Activated CD4-positive, alpha-beta T cell treated with anti-CD3 and anti-CD28 coated beads for 24 hours (primary cell): ENCODE measurements at regions not wholly inside any gene's neighbourhood (a gene's known extent, or its start where the extent isn't known, plus 50 kb on each side); places are given as distances from the start of the nearest gene placed in this dataset.
"Not testable (repeated sequence)": the region's sequence is repeated elsewhere in the genome, so short reads cannot be mapped to it uniquely, and the experiment has no call there.

Experiments used
- DNase-seq, 2 donors: peaks; one replicate each; pipeline ENCODE4 v3.0.0-alpha.2; 2020; ENCODE audit warnings: low read depth in 2 of 2

DNA sequence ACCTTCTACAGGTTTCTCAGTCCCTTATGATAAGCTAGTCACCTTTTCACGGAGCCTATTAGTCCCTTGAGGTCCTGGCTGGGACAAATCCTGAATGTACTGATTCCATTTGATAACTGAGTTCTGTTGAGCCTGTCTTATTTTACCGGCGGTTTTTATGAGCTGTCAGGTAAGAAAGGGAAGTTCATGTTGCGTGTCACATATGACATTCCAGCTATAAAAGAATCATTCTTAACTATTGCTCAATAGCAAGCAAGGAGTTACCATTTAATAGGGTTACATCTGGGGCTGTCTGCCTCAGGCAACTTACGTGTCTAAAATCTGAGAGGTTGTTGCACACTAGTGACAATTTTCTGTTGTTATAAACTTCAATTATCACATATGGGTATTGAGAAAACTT lies 394.6 kb downstream of the TECRL start:
- DNase-seq: no peak

GRCh38 chr4:64001229-64001898 lies 407.9 kb downstream of the TECRL start:
- DNase-seq: no peak

GRCh38 chr4:64000241-64000640 lies 409.0 kb downstream of the TECRL start:
- DNase-seq: no peak

DNA sequence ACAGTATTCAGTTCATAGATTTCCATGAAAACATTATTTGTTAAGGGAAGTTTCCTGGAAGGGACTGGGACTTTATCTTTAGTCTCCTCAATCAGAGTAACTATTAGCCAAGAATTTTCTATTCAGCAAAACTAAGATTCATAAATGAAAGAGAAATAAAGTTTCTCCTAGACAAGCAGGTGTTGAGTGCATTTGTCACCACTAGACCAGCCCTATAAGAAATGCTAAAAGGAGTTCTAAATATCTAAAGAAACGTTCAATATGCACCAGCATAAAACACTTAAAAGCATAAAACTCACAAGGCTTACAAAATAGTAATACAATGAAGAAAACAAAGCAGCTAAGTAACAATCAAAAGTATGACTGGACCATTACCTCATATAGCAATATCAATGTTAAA lies 423.0 kb downstream of the TECRL start:
- DNase-seq: no peak

- no peak for DNase-seq
These were observed 426.0 kb downstream of the TECRL start for GRCh38 chr4:63983224-63983623.

DNA sequence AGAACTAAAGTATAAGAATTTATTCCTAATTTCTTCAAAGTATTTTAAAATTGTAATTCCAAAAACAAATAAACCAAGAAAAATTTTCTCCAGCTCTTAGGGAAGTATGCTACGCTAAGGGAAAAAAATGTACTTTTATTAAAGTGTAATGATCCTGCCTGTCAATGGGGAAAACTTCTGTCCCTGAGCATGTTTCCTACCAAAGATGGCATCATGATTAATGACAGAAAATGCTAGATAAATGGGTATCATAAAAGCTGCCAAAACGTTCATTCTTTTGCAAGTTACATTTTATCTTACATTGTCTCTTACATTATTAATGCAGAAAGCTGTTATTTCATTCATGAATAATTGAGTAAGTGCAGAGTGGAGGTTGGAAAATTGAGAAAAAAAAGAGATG lies 443.4 kb downstream of the TECRL start:
- DNase-seq: no peak

- not testable (repeated sequence) for DNase-seq
These were observed 466.5 kb downstream of the TECRL start for GRCh38 chr4:63942706-63943286.

- DNase-seq: no peak
These were observed 471.3 kb downstream of the TECRL start for GRCh38 chr4:63937961-63938360.

- no peak for DNase-seq
These were observed 487.1 kb downstream of the TECRL start for GRCh38 chr4:63922146-63922545.

DNA sequence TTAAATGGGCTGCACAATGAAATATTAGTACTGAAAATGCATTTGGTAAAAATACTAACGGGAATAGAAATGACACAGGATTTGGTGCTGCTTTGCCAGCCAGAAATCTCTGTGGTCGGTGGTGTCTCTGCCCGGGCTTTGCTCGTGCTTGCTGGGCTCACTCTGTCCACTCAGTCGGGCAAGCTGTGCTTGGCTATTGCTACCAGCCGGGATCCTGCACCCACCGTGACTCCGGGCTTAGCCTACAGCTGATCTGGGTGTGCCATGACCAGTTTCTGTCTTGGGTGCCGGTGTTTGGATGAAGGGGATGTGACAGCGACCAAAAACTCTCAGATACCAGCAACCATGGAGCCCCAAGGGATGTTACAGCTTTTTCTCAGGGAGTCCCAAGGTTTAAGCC lies 487.7 kb downstream of the TECRL start:
- DNase-seq: no peak

DNA sequence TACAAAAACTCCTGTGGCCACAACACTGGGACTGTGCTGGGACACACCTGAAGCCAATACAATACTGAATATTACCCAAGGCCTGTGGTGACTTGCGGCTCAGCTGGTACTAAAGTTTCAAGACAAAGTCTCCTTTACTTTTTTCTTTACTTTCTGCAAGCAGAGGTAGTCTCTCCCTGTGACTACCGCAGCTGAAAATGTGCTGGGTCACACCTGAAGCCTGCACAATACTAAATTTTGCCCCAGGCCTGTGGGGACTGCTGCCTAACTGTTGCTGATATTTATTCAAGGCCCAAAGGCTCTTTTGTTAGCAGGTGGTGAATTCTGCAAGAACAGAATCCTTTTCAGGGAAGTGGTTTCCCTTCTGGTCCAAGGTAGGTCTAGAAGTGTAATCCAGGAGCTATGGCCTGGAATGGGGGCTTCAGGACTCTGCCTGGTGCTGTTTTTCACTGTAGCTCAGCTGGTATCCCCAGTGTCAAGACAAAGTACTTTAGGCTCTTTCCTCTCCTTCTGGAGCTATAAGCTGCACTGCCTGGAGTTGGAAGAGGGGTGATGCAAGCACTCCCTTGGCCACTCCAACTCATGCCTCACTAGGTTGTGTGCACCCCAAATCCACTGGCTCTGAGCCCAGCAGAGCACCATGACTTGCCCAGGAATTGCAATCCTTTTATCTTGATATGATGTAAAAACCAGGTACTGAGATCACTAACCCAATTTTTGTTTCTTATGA lies 489.4 kb downstream of the TECRL start:
- no peak for DNase-seq

- DNase-seq: no peak
These were observed 502.5 kb downstream of the TECRL start for GRCh38 chr4:63906660-63907183.

- no peak for DNase-seq
These were observed 505.0 kb downstream of the TECRL start for GRCh38 chr4:63904201-63904600.

- no peak for DNase-seq
These were observed 507.9 kb downstream of the TECRL start for GRCh38 chr4:63901304-63901703.

- no peak for DNase-seq
These were observed 510.3 kb downstream of the TECRL start for GRCh38 chr4:63898961-63899360.

DNA sequence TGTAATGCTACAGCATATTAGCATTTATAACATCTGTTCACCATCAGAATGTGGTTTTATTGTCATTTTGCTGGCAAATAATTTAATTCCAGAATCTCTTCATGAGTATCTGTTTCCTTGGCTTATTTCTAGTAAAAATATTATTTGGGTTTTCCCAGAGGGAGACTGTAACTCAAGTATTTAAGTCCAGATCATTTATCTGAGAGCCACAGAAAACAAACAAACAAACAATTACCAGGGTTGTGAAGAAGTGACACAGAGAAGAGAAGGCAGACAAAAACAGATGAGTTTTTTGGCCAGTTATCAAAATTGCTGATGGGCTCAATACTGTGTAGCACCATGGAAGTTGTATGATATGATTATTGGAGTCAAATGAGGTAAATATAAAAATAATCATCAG lies 515.1 kb downstream of the TECRL start:
- no peak for DNase-seq

DNA sequence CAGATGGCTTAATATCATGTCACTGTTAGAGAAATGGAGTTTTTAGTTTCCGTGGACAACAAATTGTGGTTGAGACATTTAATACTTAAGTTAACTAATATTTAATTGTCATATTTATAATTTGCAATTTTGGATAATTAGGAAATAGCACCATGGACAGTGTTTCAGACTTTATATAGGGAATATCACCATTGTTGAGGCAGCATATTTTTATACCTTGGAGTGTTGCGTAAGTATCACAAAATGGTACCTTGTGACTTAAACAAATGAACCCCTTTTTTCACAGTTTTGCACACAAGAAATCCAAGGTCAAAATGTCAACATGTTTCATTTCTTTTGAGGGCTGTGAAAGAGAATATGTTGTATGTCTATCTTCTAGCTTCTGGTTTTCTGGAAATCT lies 539.9 kb downstream of the TECRL start:
- DNase-seq: no peak

DNA sequence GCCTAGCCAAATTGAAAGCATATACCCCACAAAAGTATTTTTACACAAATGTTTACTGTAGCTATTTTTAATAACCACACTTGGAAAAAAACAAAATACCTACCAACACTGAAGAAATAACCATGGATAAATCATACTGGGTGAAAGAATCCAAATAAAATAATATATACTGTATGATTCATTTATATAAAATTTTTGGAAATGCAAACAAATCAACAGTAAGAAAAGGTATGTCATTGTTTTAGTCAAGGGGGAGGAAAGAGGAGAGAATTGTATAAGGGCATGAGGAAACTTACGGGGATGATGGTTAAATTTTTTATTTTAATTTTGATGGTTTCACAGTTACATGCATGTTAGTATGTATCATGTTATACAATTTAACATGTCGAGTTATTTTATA lies 557.8 kb downstream of the TECRL start:
- no peak for DNase-seq

GRCh38 chr4:63841266-63841665 lies 568.0 kb downstream of the TECRL start:
- DNase-seq: no peak

- no peak for DNase-seq
These were observed 577.6 kb downstream of the TECRL start for GRCh38 chr4:63831590-63832155.

DNA sequence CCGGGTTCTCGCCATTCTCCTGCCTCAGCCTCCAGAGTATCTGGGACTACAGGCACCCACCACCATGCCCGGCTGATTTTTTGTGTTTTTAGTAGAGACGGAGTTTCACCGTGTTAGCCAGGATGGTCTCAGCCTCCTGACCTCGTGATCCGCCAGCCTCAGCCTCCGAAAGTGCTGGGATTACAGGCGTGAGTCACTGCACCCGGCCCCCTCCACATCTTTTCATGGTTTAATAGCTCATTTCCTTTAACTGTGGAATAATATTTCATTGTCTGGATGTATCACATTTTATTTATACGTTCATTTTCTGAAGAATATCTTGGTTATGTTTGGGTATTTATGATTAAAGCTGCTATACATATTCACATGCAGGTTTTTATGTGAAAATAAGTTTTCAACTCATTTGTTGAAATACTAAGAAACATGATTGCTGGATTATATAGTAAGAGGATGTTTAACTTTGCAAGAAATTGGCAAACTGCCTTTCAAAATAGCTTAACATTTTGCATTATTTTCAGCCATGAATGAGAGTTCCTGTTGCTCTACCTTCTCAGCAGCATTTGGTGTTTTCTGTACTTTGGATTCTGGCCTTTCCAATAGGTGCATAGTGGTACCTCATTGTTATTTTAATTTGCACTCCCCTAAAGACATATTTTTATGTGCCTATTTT lies 591.9 kb downstream of the TECRL start:
- no peak for DNase-seq
